ENCODE measurements at regions not wholly inside any gene's neighbourhood (a gene's known extent, or its start where the extent isn't known, plus 50 kb on each side); places are given as distances from the start of the nearest gene placed in this dataset.

DNA sequence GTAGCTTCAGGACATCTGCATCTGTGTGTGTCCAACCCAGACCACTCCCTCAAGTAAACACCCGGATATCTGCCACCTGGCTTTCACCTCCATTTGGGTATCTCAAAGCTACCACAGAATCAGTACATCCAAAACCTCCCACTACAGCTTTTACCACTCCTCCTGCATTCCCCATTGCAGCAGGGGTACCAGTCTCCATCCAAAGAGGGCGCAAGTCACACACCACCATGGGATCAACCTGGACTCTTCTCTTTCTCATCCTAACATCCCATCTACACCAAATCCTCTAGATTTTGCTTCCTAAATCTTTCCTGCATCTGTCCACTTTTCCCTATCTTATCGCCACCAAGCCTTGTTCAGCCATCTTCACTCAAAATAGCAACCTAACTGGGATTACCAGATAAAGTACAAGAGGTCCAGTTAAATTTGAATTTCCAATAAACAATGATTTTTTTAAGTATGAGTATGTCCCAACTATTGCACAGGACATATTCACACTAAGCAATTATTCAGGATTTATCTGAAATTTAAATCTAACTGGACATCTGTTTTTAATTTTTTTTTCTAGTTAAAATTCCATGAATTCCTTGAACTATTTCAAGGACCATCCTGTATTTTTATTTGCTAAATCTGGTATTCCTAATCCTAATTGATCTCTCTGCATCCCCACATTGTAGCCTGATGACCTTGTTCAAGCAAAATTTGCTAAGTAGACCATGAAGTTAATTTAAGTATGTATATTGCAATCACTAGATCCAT lies 164.3 kb upstream of the MLN start:
- no peak for DNase-seq (ENCODE audit: low read depth in 2 of 2)

DNA sequence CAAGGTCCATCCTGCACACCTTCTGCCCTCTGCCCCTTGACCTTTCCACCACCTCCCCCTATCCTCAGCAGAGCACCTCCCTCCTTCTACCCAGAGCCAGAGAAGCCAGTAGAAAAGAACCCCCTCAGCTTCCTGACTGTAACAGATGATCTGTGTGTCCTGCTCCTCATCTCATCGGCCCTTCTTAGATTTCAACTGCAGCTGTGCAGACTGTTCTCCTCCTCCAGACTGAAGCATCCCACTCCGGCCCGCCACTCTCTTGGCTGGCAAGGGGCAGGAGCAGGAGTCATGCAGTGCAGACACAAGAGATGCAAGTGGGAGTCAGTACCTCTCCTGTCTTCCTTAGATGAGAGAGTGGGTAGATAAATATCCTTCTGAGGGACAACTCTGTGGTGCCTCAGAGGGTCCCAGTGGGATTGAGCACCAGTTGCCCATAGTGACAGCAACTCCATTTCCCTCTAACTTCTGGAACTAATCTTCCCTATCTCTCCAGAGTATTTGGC lies 163.5 kb upstream of the MLN start:
- DNase-seq (ENCODE audit: low read depth in 2 of 2), result no peak

DNA sequence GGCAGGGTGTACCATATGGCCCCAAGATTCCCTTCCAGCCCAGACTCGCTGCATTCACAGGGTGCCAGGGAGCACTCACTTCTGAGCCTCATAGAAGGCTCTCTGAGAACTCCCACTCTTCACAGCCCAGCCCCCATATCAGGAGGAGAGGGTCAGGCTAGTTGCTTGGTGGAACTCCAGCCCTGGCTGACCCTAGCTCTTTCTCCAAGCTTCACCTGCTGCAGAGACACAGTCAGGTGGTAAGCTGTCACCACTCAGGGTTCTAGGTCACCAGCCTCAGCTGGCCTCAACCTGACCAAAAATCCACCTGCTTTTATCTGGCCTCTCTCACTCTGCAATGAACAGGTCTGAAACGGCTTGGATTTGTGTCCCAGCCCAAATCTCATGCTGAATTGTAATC lies 162.7 kb upstream of the MLN start:
- DNase-seq (ENCODE audit: low read depth in 2 of 2), result no peak

DNA sequence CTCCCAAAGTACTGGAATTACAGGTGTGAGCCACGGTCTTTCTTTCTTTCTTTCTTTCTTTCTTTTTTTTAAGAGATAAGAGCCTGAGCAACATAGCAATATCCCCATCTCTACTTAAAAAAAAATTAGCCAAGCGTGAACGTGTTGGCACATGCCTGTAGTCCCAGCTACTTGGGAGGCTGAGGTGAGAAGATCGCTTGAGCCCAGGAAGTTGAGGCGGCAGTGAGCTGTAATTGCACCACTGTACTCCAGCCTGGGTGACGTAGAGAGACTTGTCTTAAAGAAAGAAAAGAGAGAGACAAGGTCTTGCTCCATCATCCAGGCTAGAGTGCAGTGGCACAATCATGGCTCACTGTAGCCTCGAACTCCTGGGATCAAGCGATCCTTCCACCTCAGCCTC lies 162.0 kb upstream of the MLN start:
- DNase-seq (ENCODE audit: low read depth in 2 of 2), result no peak

DNA sequence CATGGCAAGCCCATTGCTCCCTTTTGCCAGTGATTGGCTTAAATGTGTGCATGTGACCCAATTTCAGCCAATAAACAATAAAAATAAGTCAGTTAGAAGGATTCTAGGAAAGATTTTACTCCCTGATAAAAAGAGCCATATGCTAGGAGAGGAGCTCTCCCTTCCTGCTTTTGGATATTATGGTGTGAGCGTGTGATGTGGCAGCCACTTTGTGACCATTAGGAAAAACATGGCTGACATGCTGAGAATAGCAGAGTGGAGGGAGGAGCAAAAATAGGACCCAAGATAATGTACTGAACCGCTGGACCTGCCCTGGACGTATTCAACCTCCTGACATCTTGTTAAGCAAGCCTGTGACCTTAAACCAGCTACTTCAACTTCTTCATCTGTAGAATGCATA lies 160.6 kb upstream of the MLN start:
- no peak for DNase-seq (ENCODE audit: low read depth in 2 of 2)

DNA sequence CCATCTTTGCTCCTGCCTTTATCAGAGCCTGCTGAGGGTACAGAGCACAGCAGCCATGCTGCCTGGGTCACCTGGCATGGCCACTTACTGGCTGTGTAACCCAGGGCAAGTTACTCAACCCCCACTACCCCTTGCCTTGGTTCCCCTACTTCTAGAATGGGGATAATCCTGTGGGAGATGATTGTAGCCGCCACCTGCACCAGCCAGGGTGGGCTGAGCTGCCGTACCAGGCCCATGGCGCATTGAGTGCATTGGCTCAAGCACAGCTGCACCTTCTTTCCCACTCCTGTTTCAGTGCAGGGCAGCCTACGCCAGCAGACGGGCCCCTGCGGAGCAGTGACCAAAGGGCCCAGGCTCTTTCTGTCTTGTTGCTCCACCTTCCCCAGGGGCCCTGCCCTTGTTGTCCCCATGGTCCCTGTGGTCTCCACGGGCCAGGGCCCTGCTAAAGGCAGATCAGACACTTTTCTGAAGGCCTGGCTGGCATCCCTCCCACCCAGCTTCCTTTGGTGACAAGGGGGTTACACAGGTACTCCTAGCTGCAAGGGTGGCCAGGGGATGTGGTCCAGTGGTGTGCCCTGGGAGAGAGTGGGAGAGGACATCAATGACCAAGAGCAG lies 159.4 kb upstream of the MLN start:
- no peak for DNase-seq (ENCODE audit: low read depth in 2 of 2)

DNA sequence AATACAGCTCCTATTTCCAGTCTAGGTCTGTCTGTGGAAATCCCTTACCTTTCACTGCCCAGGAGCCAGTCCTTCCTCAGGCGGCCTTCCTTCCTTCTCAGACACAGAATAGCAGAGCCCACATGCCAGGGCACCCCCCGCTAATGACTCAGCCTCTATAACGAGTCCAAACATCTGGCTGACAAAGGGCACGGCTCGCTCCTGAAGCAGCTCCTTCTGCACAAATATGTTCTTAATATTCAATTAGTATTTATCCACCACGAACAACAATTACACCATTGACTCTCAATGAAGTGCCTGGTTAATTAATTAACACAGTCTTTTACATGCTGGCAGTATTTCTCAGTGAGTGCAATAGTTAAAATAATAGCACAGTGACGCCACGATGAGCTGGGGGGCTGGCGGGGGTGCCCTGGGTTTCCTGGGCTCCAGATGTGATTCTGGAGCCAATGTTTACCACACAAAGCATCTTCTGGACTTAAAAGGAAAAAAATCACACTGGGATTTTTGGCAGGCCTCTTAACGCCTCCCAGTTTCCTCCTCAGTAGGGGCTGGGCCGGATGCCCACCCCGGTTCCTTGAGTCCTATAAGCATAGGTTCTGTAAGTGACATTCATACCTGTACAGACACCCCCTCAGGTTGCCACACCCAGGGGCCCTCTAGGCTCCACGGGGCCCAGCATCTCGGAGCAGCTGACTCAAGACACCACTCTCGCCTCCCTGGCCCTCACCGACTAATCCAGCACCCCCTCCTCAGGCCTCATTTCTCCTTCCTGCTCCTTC lies 158.6 kb upstream of the MLN start:
- DNase-seq (ENCODE audit: low read depth in 2 of 2), result no peak

DNA sequence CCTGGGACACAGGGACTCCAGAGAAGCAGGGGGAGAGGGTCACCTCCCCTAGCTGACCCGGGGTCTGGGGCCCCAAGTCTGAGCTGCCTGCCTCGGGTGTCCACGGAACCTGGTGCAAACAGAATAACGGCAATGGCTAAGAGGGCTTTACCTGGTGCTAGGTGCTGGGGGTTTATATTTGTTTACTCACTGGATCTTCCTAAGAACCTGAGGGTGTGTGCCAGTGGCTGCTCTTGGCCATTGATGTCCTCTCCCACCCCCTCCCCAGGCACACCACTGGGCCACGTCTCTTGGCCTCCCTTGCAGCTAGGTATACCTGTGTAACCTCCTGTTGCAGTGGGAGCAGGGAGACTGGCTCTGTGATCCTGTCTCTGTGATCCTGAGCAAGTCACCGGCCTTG lies 157.9 kb upstream of the MLN start:
- no peak for DNase-seq (ENCODE audit: low read depth in 2 of 2)

DNA sequence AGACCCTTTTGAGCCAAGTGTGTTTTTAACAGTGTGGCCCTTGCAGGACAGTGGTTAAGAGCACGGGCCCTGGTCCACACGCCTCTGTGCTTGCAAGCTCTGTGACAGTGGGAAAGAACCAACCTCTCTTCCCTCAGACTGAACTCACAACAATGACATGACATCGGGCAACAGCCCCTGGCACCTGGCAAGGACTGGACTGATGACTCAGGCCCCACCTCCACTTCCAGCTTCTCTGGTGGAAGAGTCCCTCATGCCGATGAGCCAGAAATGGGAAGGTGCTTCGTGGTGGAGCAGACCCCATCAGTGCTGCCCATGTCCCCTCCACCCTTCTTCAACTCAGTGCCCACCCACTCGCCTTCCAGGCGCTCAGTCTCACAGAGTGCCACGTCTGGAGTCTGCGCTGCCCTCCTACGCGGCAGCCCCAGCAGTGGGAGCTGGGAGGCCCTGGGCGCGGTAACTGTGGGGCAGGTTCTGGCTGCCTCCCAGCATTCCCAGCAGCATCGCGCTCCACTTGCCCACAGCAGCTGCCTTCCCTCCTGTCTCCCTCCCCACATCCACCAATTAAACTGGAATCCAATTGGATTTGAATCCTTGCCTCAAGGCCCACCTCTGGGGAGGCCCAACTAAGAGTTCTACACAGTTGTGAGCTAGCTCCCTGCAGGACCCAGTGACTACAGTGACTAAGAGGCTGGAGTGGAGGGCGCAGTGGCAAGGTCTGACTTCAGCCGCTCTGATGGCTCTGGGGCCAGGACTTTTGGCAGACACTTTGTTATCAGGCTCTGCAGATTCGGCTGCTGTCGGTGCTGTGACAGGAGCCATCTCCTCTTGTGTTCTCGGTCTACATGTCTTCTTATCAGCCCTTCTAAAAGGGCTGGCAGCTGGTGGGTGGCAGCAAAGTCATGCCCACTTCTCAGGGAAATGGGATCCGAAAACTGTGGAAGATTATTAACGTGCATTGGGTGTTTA lies 156.8 kb upstream of the MLN start:
- no peak for DNase-seq (ENCODE audit: low read depth in 2 of 2)

DNA sequence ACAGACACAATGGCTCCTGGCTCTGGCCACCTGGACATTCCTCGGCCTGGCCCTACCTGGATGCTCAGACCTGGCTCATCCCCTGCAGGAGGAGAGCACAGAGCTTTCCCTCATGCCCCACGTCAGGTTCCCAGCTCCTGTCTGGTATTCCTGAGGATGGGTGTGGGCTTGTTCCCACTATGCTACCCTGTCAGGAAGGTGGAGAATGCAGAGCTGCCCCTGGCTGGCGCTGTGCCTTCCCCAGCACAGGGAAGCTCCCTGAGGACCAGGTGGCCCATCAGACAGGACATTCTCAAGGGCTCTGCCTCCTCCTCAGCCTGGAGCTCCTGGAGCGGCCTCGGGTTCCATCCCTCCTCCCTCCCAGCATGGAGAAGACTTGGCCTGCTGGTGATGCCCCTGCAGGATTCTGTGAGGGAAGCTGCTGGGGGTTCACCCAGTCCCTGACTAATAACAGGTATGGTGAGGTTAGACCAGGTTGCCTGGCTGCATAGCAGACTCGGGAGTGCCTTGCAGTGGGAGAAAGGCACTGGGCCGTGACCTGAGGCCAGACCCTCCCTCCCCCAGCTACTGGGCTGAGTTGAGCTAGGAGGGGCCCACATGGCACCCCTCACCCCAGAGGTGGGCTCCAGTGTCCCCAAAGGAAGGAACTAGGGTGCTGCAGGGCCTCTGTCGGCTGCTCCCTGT lies 156.0 kb upstream of the MLN start:
- no peak for DNase-seq (ENCODE audit: low read depth in 2 of 2)

DNA sequence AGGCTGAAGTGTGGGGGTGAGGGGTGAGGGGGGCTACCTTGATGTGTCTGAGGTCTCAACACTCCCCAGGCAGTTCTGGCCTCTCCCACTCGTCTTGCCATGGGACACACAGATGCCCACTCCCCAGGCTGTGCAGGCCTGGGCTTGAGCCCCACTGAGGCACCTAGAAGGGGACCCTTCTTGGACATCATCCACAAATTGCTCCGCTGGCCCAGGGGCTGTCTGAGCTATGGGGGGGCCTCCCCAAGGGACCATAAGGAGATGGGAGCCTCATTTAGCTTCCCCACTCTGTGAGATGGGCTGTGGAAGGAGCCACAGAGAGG lies 155.5 kb upstream of the MLN start:
- DNase-seq (ENCODE audit: low read depth in 2 of 2), result no peak

DNA sequence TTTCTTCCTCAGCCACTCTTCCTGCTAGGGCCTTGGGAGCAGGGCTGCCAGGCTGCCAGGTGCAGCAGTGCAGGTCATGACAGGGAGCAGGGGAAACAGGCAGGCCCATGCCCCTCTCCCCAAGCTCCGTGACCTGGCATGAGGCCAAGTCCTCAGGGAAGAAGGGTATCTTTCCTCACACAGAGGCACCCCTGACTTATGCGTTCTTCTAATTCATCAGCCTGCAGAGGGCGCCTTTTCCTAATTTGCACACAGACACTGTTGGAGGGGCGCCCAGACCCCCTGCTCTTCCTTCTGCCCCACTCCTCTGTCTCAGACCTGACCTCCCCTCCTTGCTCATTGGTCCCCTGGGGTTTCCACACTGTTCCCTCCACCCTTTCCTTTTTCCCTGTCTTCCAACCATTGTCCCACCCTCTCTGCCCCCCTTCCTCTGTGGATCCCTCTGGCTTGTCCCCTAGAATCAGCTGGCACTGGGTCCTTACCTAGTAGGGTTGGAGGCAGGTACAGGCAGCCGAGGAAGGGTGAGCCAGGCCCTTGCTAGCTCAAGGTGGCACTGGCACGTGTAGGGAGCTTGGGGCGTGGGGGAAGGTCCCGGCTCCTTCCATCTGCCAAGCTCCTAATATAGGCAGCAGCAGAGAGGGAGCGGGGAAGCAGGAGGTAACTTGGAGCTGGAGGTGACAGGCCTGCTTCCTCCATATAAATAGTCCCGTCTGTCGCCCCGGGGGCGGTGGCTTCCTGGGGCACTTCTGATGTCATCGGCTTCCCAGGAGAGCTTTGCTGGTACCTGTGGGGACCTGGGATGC lies 154.9 kb upstream of the MLN start:
- DNase-seq (ENCODE audit: low read depth in 2 of 2), result no peak

DNA sequence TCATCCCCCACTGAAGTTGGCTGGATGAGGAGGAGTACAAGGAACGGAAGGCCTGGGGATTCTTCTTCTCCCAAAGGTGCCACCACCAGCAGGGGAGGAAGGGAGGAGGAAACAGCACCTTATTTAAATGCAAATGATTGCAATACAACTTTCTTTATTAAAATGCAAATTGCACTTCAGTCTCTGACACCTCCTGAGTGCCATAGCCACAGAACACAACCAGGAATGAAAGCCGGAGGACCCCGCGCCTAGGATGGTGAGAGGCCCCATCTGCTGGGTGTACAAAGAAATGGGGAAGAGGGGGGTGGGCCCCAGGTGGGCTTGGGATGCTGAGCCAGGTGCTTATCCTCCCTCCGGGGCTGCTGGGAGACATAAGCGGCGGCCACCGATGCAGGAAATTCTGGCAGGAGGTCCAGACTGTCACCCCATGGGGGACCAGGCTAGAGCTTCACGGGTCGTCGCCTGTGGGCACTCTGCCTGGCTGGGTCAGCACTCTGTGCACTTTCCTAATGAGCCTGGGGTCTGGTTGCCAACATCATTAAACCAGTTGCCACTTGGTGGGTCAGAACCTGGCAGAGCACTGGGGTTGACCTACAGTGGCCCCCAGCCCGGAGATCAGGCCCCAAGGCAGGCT lies 154.2 kb upstream of the MLN start:
- DNase-seq (ENCODE audit: low read depth in 2 of 2), result no peak

DNA sequence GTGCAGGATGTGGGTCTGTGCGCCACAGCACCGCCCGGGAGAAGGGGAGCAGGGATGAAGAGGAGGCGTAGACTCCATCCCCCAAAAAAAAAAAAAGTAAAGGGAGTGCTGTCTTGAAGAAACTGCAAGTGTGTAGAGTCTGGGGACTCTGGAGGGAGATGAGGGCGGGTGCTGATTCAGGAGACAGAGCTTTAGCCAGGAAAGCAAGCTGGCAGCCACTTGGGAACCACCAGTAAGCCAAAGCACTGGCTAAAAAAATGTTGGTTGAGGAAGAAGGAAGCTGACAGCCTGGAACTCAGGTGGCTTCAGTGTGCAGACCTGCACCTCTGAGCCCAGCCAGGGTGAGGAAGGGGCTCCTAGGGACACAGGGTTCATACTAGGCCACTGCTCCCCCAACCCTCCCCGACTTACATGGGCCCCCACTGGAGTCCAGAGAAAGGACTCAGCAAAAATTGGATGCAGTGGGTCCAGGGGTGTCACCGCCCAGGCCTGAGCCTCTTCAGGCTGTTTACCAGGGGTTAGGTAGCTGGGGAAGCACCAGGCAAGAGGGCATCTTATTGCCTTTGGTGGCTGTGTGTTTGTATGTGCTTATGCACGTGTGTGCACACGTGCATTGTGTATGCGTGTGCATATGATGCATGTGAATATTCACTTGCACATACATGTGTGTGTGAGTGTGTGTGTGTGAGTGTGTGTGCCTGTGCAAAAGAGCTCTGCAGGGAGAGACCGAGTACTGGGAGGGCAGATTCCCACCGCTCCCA lies 153.5 kb upstream of the MLN start:
- no peak for DNase-seq (ENCODE audit: low read depth in 2 of 2)

DNA sequence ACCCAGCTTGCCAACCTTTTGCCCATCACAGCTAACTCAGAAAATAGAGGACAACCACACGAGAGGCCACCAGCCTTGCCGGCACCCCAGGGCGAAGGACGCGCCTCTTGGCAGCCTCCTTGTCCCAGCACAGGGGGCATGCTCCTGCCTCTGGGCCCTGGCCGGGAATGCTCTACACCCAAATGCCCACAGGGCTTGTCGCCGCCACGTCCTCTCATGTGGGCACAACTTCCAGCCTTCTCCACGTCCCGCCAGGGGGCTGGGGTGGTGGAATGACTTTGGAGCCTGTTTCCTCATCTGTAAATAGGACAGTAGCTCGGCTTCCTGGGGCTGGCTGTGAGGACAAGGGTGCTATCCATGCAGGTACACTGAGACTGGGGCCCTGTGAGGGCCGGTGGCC lies 152.4 kb upstream of the MLN start:
- DNase-seq (ENCODE audit: low read depth in 2 of 2), result no peak

DNA sequence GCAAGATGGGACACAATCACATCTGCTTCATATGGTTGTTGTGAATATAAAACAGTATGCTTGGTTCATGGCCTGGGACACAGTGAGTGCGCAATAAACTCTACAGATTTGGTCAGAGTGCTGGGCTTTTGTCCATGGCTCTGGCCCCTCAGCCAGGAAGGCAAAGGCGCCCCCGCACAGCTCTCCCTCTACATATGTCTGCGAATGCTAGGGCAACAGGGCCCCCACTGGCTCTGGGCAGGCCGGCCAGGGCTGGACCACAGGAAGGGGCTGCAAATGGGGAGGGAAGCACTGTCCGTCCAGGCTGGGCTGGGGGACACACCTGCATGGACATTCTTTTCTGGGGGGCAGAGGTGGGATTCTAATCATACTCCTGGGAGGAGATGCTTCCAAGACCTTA lies 151.8 kb upstream of the MLN start:
- no peak for DNase-seq (ENCODE audit: low read depth in 2 of 2)

DNA sequence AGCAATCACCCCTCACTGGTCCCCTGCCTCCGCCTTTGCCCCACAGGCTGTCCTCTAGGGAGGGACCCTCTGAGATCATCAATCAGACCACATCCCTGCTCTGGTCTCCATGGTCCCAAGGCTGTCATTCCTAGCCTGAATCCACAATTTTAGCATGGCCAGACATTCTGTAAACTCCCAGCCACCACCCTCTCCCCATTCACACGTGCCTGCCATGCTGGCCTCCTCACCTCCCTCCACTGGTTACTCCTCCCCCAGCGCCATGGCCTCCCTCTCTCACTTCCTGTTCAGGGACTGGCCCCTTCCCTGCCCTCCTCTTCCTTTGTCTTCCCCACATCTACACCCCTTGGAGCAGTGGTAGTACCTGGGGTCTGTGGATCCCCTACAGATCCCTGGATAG lies 150.7 kb upstream of the MLN start:
- DNase-seq (ENCODE audit: low read depth in 2 of 2), result no peak

DNA sequence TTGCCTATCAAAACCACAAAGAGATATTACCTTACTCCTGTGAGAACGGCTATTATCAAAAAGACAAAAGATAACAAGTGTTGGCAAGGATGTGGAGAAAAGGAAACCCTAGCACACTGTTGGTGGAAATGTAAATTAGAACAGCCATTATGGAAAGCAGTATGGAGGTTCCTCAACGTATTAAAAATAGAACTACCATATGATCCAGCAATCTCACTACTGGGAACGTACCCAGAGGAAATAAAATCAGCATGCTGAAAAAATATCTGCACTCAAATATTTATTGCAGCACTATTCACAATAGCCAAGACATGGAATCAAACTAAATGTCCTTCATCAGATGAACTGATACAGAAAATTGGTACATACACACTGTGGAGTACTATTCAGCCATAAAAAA lies 149.4 kb upstream of the MLN start:
- no peak for DNase-seq (ENCODE audit: low read depth in 2 of 2)

DNA sequence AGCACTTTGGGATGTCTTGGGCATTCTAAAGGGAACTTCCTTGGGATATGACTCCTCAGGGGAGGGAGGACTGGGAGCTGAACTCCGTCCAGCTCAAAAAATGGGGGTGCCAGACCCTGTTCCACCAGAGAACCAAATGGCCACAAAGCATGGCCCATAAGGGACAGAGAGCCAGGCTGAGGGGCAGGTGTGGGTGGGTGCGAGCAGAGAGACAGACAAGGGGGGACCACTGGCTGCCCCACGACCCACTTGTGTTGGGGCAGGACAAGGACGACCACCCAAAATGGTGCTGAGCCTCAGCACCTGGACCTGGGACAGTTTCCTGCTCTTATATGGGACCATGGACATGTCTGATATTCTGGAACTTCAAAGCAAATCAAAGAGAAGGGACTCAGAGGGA lies 148.2 kb upstream of the MLN start:
- no peak for DNase-seq (ENCODE audit: low read depth in 2 of 2)
